OCI-LY1 (cell line): ENCODE measurements at regions not wholly inside any gene's neighbourhood (a gene's known extent, or its start where the extent isn't known, plus 50 kb on each side); places are given as distances from the start of the nearest gene placed in this dataset.

ENCODE experiments used
- H2AFZ ChIP-seq: fragments of 200-600 bp; sonication (generic), shearing (Covaris generic); 2 replicates; pipeline ENCODE4 v1.6.0; 2014; ENCODE audit warnings: antibody characterized with exemption, mild to moderate bottlenecking, low read length
- H3F3A ChIP-seq: fragments of 200-600 bp; sonication (generic), shearing (Covaris generic); 2 replicates; pipeline ENCODE4 v1.6.0; 2014; ENCODE audit warnings: mild to moderate bottlenecking, antibody characterized with exemption, low read length, moderate library complexity; ENCODE audit not compliant: insufficient read depth
- H3K27ac ChIP-seq: fragments of 200-600 bp; sonication (generic); 2 replicates; pipeline ENCODE4 v1.5.1; 2014; ENCODE audit warnings: low read length, mixed run types, mild to moderate bottlenecking, low read depth; ENCODE audit not compliant: poor library complexity, severe bottlenecking
- H3K27me3 ChIP-seq: fragments of 200-600 bp; sonication (generic); 2 replicates; pipeline ENCODE4 v1.6.0; 2014; ENCODE audit warnings: antibody characterized with exemption, mild to moderate bottlenecking, low read length, moderate library complexity; ENCODE audit not compliant: insufficient read depth
- H3K36me3 ChIP-seq: fragments of 200-600 bp; sonication (generic); 2 replicates; pipeline ENCODE4 v1.6.1; 2014; ENCODE audit warnings: mild to moderate bottlenecking, antibody characterized with exemption, low read length, moderate library complexity, mixed read lengths; ENCODE audit not compliant: insufficient read depth
- H3K4me1 ChIP-seq: fragments of 200-600 bp; sonication (generic); 2 replicates; pipeline ENCODE4 v1.5.1; 2014; ENCODE audit warnings: mild to moderate bottlenecking, low read length, moderate library complexity; ENCODE audit not compliant: insufficient read depth, severe bottlenecking
- H3K4me2 ChIP-seq: fragments of 200-600 bp; sonication (generic), shearing (Covaris generic); 2 replicates; pipeline ENCODE4 v1.6.1; 2014; ENCODE audit warnings: low read length
- H3K4me3 ChIP-seq: fragments of 200-600 bp; sonication (generic); 2 replicates; pipeline ENCODE4 v1.5.1; 2014; ENCODE audit warnings: low read length, low read depth, mild to moderate bottlenecking, mixed read lengths; ENCODE audit not compliant: poor library complexity, severe bottlenecking
- H3K79me2 ChIP-seq: fragments of 200-600 bp; shearing (Covaris generic); 2 replicates; pipeline ENCODE4 v1.6.1; 2016; ENCODE audit warnings: mixed run types, low read length, mixed read lengths; ENCODE audit not compliant: insufficient read depth
- H3K9ac ChIP-seq: fragments of 200-600 bp; sonication (generic), shearing (Covaris generic); 2 replicates; pipeline ENCODE4 v1.6.1; 2014; ENCODE audit warnings: mild to moderate bottlenecking, low read length, mixed read lengths
- H3K9me2 ChIP-seq: fragments of 200-600 bp; sonication (generic), shearing (Covaris generic); 2 replicates; pipeline ENCODE4 v1.6.1; 2014; ENCODE audit warnings: low read depth, mild to moderate bottlenecking, low read length, mixed read lengths
- H3K9me3 ChIP-seq: fragments of 200-600 bp; shearing (Covaris generic); 2 replicates; pipeline ENCODE4 v1.6.1; 2014; ENCODE audit warnings: low read length, mixed read lengths
- H4K20me1 ChIP-seq: fragments of 200-600 bp; sonication (generic), shearing (Covaris generic); 2 replicates; pipeline ENCODE4 v1.6.0; 2016; ENCODE audit warnings: mild to moderate bottlenecking, low read length; ENCODE audit not compliant: insufficient read depth
- EZH2 ChIP-seq: fragments of 200-600 bp; sonication (generic), shearing (Covaris generic); IDR thresholded peaks from 2 replicates; pipeline ENCODE4 v1.8.0; 2017; ENCODE audit warnings: borderline replicate concordance, mixed run types, mild to moderate bottlenecking, antibody characterized with exemption, low read length, moderate library complexity, mixed read lengths
- TF ChIP-seq, protein P1 (sequence below): fragments of 200-600 bp; sonication (generic), shearing (Covaris generic); IDR thresholded peaks from 2 replicates; pipeline ENCODE4 v1.5.1; 2017; ENCODE audit warnings: mild to moderate bottlenecking, antibody characterized with exemption, low read length, moderate library complexity, mixed read lengths

DNA sequence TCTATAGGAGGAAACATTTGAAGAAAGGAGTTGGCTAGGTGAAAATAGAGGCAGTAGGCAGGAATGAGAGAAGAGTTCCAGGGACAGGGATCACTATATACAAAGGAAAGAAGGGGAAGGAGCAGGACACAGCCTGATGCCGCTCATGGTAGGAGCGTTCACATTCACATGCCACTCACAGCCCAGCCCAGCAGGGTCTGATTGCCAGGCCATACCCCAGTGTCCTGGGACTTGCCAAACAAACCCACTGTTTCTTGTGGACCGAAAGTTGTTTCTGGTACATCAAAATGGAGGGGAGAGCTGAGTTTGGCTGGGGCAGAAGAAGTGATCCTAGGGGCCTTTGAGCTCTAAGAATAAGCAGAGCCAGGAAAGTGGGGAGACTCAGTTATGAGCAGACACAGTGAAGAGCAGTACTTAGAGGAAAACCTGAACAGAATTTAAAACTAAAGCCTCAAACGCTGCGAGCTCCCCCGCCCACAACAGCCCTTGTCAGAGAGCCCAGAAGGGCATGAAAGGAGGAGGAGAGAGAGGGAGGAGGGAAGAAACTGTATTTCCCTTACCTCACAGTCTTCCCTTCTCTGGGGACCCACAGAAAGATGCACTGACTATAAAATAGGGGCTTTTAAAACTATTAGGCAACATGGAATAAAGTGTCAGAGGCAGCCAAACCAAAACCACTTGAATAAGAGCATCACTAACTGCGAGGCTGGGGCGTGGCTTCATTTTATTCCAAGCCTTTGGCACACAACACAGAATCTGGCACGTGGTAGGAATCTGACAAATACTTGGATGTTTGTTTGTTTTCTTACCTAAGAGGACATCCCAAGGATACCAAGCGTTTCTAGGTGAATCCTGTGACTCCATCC is 129.0 kb downstream of the RPL22L1 start:
- no peaks in the 10 kb centered on the region for H3K9me2 ChIP-seq
- no peaks in the 10 kb centered on the region for H4K20me1 ChIP-seq
- no peak overlapping the region for H3K9ac ChIP-seq
- H3K36me3 ChIP-seq = no peaks in the 10 kb centered on the region
- no peak overlapping the region for H2AFZ ChIP-seq
- no peaks in the 10 kb centered on the region for H3K79me2 ChIP-seq
- no peak overlapping the region for H3K4me2 ChIP-seq
- H3K9me3 ChIP-seq = no peaks in the 10 kb centered on the region
- no peak overlapping the region for H3K4me3 ChIP-seq
- H3K27me3 ChIP-seq = no peaks in the 10 kb centered on the region
- no peak overlapping the region for H3K27ac ChIP-seq
- H3F3A ChIP-seq = no peaks in the 10 kb centered on the region
- no peak for TF ChIP-seq EZH2
- TF ChIP-seq, protein P1, sequence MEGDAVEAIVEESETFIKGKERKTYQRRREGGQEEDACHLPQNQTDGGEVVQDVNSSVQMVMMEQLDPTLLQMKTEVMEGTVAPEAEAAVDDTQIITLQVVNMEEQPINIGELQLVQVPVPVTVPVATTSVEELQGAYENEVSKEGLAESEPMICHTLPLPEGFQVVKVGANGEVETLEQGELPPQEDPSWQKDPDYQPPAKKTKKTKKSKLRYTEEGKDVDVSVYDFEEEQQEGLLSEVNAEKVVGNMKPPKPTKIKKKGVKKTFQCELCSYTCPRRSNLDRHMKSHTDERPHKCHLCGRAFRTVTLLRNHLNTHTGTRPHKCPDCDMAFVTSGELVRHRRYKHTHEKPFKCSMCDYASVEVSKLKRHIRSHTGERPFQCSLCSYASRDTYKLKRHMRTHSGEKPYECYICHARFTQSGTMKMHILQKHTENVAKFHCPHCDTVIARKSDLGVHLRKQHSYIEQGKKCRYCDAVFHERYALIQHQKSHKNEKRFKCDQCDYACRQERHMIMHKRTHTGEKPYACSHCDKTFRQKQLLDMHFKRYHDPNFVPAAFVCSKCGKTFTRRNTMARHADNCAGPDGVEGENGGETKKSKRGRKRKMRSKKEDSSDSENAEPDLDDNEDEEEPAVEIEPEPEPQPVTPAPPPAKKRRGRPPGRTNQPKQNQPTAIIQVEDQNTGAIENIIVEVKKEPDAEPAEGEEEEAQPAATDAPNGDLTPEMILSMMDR = no peak
- H3K4me1 ChIP-seq = no peaks in the 10 kb centered on the region

DNA sequence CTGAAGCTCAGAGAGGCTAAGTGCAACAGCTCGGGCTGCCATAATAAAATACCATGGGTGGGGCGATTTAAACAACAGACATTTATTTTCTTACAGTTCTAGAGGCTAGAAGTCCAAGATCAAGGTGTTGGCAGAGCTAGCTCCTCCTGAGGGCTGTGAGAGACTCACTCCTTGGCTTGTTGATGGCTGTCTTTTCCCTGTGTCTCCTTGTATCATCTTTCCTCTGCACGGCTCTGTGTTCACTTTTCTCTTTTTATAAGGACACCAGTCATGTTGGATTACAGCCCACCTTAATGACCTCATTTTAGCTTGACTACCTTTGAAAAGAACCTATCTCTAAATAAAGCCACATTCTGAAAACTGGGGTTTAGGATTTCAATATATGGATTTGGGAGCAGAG is 129.7 kb downstream of the RPL22L1 start:
- no peaks in the 10 kb centered on the region for H4K20me1 ChIP-seq
- H3K9ac ChIP-seq = no peak overlapping the region
- H2AFZ ChIP-seq = no peak overlapping the region
- H3K9me2 ChIP-seq = no peaks in the 10 kb centered on the region
- no peaks in the 10 kb centered on the region for H3K4me1 ChIP-seq
- H3K36me3 ChIP-seq = no peaks in the 10 kb centered on the region
- no peaks in the 10 kb centered on the region for H3K79me2 ChIP-seq
- H3F3A ChIP-seq = no peaks in the 10 kb centered on the region
- no peaks in the 10 kb centered on the region for H3K27me3 ChIP-seq
- H3K27ac ChIP-seq = no peak overlapping the region
- TF ChIP-seq EZH2 = no peak
- TF ChIP-seq, protein P1 = no peak
- H3K4me2 ChIP-seq = no peak overlapping the region
- no peak overlapping the region for H3K4me3 ChIP-seq
- no peaks in the 10 kb centered on the region for H3K9me3 ChIP-seq

DNA sequence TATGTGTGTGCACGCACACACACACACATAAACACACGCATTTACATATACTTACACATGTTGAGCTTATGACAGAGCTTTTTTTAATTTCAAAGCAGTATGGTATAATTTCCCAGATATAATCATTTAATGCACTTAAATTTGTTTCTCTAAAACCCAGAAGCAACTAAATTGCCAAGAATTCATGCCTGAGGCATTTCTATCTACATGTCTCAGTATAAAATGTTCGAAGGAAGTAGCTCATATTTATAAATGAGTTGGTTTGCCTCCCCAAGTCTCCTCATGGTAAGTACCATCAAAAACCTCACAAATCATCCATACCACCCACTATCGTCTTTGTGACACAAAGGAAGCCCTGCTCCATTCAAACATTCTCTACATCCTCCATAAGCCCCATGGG is 130.6 kb downstream of the RPL22L1 start:
- no peak overlapping the region for H3K4me2 ChIP-seq
- no peaks in the 10 kb centered on the region for H3K36me3 ChIP-seq
- H3K4me1 ChIP-seq = no peaks in the 10 kb centered on the region
- H3K27me3 ChIP-seq = no peaks in the 10 kb centered on the region
- no peaks in the 10 kb centered on the region for H3F3A ChIP-seq
- H3K79me2 ChIP-seq = no peaks in the 10 kb centered on the region
- no peak overlapping the region for H3K4me3 ChIP-seq
- H3K27ac ChIP-seq = no peak overlapping the region
- TF ChIP-seq, protein P1 = no peak
- no peak for TF ChIP-seq EZH2
- no peaks in the 10 kb centered on the region for H3K9me3 ChIP-seq
- H3K9me2 ChIP-seq = no peaks in the 10 kb centered on the region
- H3K9ac ChIP-seq = no peak overlapping the region
- H4K20me1 ChIP-seq = no peaks in the 10 kb centered on the region
- H2AFZ ChIP-seq = no peak overlapping the region
